ENCODE measurements at regions not wholly inside any gene's neighbourhood (a gene's known extent, or its start where the extent isn't known, plus 50 kb on each side); places are given as distances from the start of the nearest gene placed in this dataset.

GRCh38 chr2:14385043-14385442 lies 247.5 kb upstream of the LRATD1 start:
- no peak for DNase-seq (ENCODE audit: low read depth)
- no peak overlapping the region for H3K4me3 ChIP-seq (replicated peaks; ENCODE audit: low read depth, low read length)
- no peak for TF ChIP-seq CTCF (IDR thresholded peaks at IDR 0.05; ENCODE audit: low read length, missing control alignments)

GRCh38 chr2:14387332-14387731 lies 245.2 kb upstream of the LRATD1 start:
- TF ChIP-seq CTCF (IDR thresholded peaks at IDR 0.05; ENCODE audit: low read length, missing control alignments): no peak
- no peak overlapping the region for H3K4me3 ChIP-seq (replicated peaks; ENCODE audit: low read depth, low read length)
- no peak for DNase-seq (ENCODE audit: low read depth)

GRCh38 chr2:14388724-14389123 lies 243.8 kb upstream of the LRATD1 start:
- H3K4me3 ChIP-seq (replicated peaks; ENCODE audit: low read depth, low read length): no peak overlapping the region
- no peak for TF ChIP-seq CTCF (IDR thresholded peaks at IDR 0.05; ENCODE audit: low read length, missing control alignments)
- DNase-seq (ENCODE audit: low read depth): no peak

- no peak for DNase-seq (ENCODE audit: low read depth)
- no peak overlapping the region for H3K4me3 ChIP-seq (replicated peaks; ENCODE audit: low read depth, low read length)
- no peak for TF ChIP-seq CTCF (IDR thresholded peaks at IDR 0.05; ENCODE audit: low read length, missing control alignments)
These were observed 235.9 kb upstream of the LRATD1 start for GRCh38 chr2:14396533-14397083.

GRCh38 chr2:14398641-14399040 lies 233.9 kb upstream of the LRATD1 start:
- no peak for TF ChIP-seq CTCF (IDR thresholded peaks at IDR 0.05; ENCODE audit: low read length, missing control alignments)
- no peak for DNase-seq (ENCODE audit: low read depth)
- H3K4me3 ChIP-seq (replicated peaks; ENCODE audit: low read depth, low read length): no peak overlapping the region

GRCh38 chr2:14401873-14402272 lies 230.6 kb upstream of the LRATD1 start:
- no peak for TF ChIP-seq CTCF (IDR thresholded peaks at IDR 0.05; ENCODE audit: low read length, missing control alignments)
- H3K4me3 ChIP-seq (replicated peaks; ENCODE audit: low read depth, low read length): no peak overlapping the region
- no peak for DNase-seq (ENCODE audit: low read depth)

- no peak for TF ChIP-seq CTCF (IDR thresholded peaks at IDR 0.05; ENCODE audit: low read length, missing control alignments)
- H3K4me3 ChIP-seq (replicated peaks; ENCODE audit: low read depth, low read length): no peak overlapping the region
- DNase-seq (ENCODE audit: low read depth): no peak
These were observed 223.8 kb upstream of the LRATD1 start for GRCh38 chr2:14408695-14409094.
